GM12865 (cell line): ENCODE measurements at regions not wholly inside any gene's neighbourhood (a gene's known extent, or its start where the extent isn't known, plus 50 kb on each side); places are given as distances from the start of the nearest gene placed in this dataset.
A peak's percentile ranks its signal among the peaks of the same experiment; 100 is the strongest.
"Not testable (repeated sequence)": the region's sequence is repeated elsewhere in the genome, so short reads cannot be mapped to it uniquely, and the experiment has no call there.

ENCODE experiments used
- DNase-seq: peaks from one replicate; pipeline ENCODE4 v3.0.0; 2010; ENCODE audit warnings: low read depth
- H3K4me3 ChIP-seq: 2 replicates; pipeline ENCODE4 v1.5.1; 2011; ENCODE audit warnings: mild to moderate bottlenecking, low read depth, low read length, control low read depth
- TF ChIP-seq, protein P1 (sequence below): IDR thresholded peaks from 2 replicates; pipeline ENCODE4 v1.5.1; 2011; ENCODE audit warnings: low read length, control low read depth, low read depth, inconsistent platforms; ENCODE audit not compliant: insufficient read depth; ENCODE audit errors: missing control alignments

DNA sequence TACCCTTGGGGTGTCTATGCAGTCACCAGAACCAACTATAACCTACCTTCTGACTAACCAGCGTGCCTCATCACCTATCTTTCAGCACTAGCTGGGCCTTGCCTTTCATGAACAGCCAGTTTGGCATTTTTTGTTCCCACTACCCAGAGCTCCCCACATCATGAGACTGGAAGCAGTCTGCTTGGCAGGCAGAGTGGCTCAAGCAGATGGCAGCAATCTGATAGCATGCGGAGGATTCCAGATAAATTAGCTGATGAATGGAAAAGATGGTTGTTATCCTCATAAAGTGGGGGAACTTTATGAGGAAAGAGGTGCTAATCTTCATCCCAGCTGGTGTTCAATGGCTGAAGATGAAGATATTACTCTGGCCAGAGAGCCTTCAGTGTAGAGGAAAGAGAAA, 243.2 kb upstream of the EDA2R start:
- TF ChIP-seq, protein P1, sequence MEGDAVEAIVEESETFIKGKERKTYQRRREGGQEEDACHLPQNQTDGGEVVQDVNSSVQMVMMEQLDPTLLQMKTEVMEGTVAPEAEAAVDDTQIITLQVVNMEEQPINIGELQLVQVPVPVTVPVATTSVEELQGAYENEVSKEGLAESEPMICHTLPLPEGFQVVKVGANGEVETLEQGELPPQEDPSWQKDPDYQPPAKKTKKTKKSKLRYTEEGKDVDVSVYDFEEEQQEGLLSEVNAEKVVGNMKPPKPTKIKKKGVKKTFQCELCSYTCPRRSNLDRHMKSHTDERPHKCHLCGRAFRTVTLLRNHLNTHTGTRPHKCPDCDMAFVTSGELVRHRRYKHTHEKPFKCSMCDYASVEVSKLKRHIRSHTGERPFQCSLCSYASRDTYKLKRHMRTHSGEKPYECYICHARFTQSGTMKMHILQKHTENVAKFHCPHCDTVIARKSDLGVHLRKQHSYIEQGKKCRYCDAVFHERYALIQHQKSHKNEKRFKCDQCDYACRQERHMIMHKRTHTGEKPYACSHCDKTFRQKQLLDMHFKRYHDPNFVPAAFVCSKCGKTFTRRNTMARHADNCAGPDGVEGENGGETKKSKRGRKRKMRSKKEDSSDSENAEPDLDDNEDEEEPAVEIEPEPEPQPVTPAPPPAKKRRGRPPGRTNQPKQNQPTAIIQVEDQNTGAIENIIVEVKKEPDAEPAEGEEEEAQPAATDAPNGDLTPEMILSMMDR = no peak
- DNase-seq = no peak
- no peak overlapping the region for H3K4me3 ChIP-seq

- TF ChIP-seq, protein P1 = no peak
- no peak for DNase-seq
- no peak overlapping the region for H3K4me3 ChIP-seq
These were observed 237.9 kb upstream of the EDA2R start for GRCh38 chrX:66876776-66877175.

DNA sequence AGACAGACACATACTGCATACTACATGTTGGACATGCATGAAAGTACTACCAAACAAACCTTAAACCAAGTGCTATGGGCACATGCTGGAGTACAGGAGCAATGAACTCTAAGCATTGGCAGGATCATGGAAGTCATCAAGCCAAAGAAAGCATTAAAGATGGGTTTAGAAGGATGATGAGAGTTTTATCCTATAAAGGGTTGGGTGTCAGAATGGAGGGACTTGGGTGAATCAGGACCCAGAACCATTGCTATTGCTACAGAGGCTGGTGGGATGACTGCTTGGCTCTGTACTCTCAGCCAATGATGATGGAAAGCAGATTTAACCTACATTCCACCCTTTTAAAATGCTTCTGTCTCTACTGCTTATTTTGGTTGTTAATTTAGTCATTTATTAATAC, 233.9 kb upstream of the EDA2R start:
- no peak for DNase-seq
- no peak overlapping the region for H3K4me3 ChIP-seq
- TF ChIP-seq, protein P1 = no peak

DNA sequence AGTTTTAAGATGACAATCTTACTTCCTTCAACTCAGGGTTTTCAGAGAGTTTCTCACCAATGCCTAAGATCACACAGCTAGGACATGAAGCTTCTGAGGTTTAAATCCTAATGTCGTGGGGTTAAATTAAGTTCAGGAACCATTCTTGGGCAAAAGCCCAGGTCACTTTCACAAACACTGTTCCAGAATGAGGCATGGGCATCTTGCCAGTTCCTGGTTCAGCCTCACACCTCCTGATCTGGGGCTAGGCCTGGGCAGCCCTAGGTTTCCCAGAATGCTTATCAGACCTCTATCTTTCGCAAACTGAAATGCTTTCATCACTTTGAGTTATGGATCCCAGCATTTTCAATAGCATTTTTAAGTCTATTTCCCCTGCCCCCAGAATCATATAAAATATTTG, 224.8 kb upstream of the EDA2R start:
- H3K4me3 ChIP-seq = no peak overlapping the region
- TF ChIP-seq, protein P1 = no peak
- DNase-seq = no peak

DNA sequence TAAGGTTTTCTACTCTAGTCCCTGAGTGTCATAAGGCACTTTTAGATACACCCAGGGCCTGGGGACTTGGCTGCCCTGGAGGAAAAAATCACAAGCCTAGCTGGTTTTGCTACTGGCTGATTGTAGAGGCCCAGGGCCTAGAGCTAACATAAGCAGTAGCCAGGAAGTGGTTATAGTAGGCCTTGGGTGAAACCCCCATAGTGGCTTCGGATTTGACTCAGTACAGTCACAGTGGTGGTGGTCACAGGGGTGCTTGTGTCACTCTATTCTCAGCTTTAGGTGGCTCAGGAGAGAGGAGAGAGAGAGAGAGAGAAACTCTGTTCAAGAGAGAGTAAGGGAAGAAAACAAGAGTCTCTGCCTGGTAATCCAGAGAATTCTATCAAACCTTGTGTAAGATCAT, 194.5 kb upstream of the EDA2R start:
- DNase-seq = peak; percentile 45
- no peak overlapping the region for H3K4me3 ChIP-seq
- TF ChIP-seq, protein P1 = no peak

DNA sequence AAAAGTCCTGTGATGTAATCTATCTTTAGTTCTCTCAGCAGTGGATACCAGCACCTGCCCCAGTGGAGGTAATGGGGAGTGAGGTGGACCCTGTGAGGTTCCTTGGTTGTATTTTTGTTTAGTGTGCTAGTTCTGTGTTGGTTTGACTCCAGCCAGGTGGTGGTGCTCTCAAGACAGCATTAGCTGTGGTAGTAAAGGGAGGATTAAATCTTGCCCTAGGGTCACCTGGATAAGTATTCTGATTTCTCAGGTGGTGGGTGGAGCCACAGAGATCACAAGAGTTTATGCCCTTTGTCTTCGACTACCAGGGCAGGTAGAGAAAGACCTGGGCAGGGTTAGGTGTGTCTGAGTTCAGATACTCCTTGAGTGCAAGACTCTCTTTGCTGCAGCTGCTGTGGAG, 176.3 kb upstream of the EDA2R start:
- TF ChIP-seq, protein P1 = no peak
- DNase-seq = no peak
- H3K4me3 ChIP-seq = no peak overlapping the region

- DNase-seq, H3K4me3 ChIP-seq: not testable (repeated sequence)
These were observed 155.6 kb upstream of the EDA2R start for GRCh38 chrX:66794514-66794913.
